Esophagus squamous epithelium (tissue), 4 donors: ENCODE measurements at regions not wholly inside any gene's neighbourhood (a gene's known extent, or its start where the extent isn't known, plus 50 kb on each side); places are given as distances from the start of the nearest gene placed in this dataset.

Source experiments
- CTCF ChIP-seq, 6 experiments: fragments of 450-650 bp in 4 of 6; fragments of 200-600 bp in 2 of 6; sonication (generic) in 2 of 6; IDR thresholded peaks; one replicate each; pipeline ENCODE4 v1.5.1; 2016 to 2019; ENCODE audit warnings: antibody characterized with exemption in 6 of 6, mild to moderate bottlenecking in 4 of 6, moderate library complexity in 4 of 6
- POLR2A ChIP-seq, 4 donors: fragments of 450-650 bp; IDR thresholded peaks; one replicate each; pipeline ENCODE4 v1.6.1; 2017; ENCODE audit warnings: antibody characterized with exemption in 4 of 4, mild to moderate bottlenecking in 4 of 4, moderate library complexity in 3 of 4

- TF ChIP-seq CTCF (IDR thresholded peaks at IDR 0.05) (no peak), POLR2A (IDR thresholded peaks at IDR 0.05) (no peak)
Measured at GRCh38 chr6:71031912-71032311, 75.1 kb upstream of the B3GAT2 start.
